Chondrocyte (in vitro differentiated cells): ENCODE measurements at regions not wholly inside any gene's neighbourhood (a gene's known extent, or its start where the extent isn't known, plus 50 kb on each side); places are given as distances from the start of the nearest gene placed in this dataset.
"Not testable (repeated sequence)": the region's sequence is repeated elsewhere in the genome, so short reads cannot be mapped to it uniquely, and the experiment has no call there.

ENCODE experiments used
- DNase-seq: peaks from one replicate; pipeline ENCODE4 v3.0.0; 2021; ENCODE audit warnings: mixed read lengths, low spot score
- H3K27ac Mint-ChIP-seq: one replicate; pipeline ENCODE4 v1.8.0; 2021; ENCODE audit warnings: mild to moderate bottlenecking, moderate library complexity, mixed read lengths; ENCODE audit not compliant: unreplicated experiment
- H3K27me3 Mint-ChIP-seq: 2 replicates; pipeline ENCODE4 v1.8.0; 2021; ENCODE audit warnings: low read depth, mixed read lengths
- H3K36me3 Mint-ChIP-seq: 2 replicates; pipeline ENCODE4 v1.8.0; 2021; ENCODE audit warnings: low read depth, mixed read lengths
- H3K4me1 Mint-ChIP-seq: 2 replicates; pipeline ENCODE4 v1.8.0; 2021; ENCODE audit warnings: low read depth, mild to moderate bottlenecking, mixed read lengths
- H3K4me3 Mint-ChIP-seq: one replicate; pipeline ENCODE4 v1.8.0; 2021; ENCODE audit warnings: mild to moderate bottlenecking, moderate library complexity, mixed read lengths; ENCODE audit not compliant: unreplicated experiment
- H3K9me3 Mint-ChIP-seq: 2 replicates; pipeline ENCODE4 v1.8.0; 2021; ENCODE audit warnings: low read depth, mixed read lengths
- CTCF ChIP-seq: fragments of 200-600 bp; sonication (generic); IDR thresholded peaks from 2 replicates; pipeline ENCODE4 v1.5.0; 2021; ENCODE audit warnings: antibody characterized with exemption, mild to moderate bottlenecking, moderate library complexity

- Mint-ChIP-seq H3K27me3 (no peaks in the 10 kb centered on the region), H3K4me1 (peaks cover 11% of the 10 kb centered on the region), H3K27ac (no peak overlapping the region), H3K4me3 (no peak overlapping the region), H3K36me3 (peaks cover 7% of the 10 kb centered on the region), H3K9me3 (peaks cover 15% of the 10 kb centered on the region)
- DNase-seq = no peak
- TF ChIP-seq CTCF = no peak
Measured at GRCh38 chr12:124214574-124214973, 80.3 kb upstream of the RFLNA start.

- Mint-ChIP-seq H3K36me3 (peaks cover 11% of the 10 kb centered on the region), H3K27ac (no peak overlapping the region), H3K9me3 (peaks cover 23% of the 10 kb centered on the region), H3K4me1 (peaks cover 11% of the 10 kb centered on the region), H3K27me3 (no peaks in the 10 kb centered on the region), H3K4me3 (no peak overlapping the region)
- TF ChIP-seq CTCF = no peak
- DNase-seq = no peak
Measured at GRCh38 chr12:124216966-124217365, 77.9 kb upstream of the RFLNA start.

GRCh38 chr12:124217508-124218242 lies 77.2 kb upstream of the RFLNA start:
- H3K36me3 Mint-ChIP-seq = peaks cover 11% of the 10 kb centered on the region
- peaks cover 23% of the 10 kb centered on the region for H3K9me3 Mint-ChIP-seq
- TF ChIP-seq CTCF = no peak
- no peak for DNase-seq
- peaks cover under 1% of the 10 kb centered on the region for H3K27me3 Mint-ChIP-seq
- H3K27ac Mint-ChIP-seq = no peak overlapping the region
- peak overlapping the region; percentile 51 for H3K4me3 Mint-ChIP-seq
- peaks cover 11% of the 10 kb centered on the region for H3K4me1 Mint-ChIP-seq

- H3K4me3 Mint-ChIP-seq = no peak overlapping the region
- H3K27ac Mint-ChIP-seq = no peak overlapping the region
- peaks cover 2% of the 10 kb centered on the region for H3K27me3 Mint-ChIP-seq
- H3K9me3 Mint-ChIP-seq = peaks cover 23% of the 10 kb centered on the region
- TF ChIP-seq CTCF = no peak
- DNase-seq = no peak
- H3K4me1 Mint-ChIP-seq = peaks cover 11% of the 10 kb centered on the region
- H3K36me3 Mint-ChIP-seq = peaks cover 11% of the 10 kb centered on the region
Measured at GRCh38 chr12:124218243-124218560, 76.7 kb upstream of the RFLNA start.

GRCh38 chr12:124218650-124219049 lies 76.2 kb upstream of the RFLNA start:
- peaks cover 19% of the 10 kb centered on the region for H3K9me3 Mint-ChIP-seq
- peaks cover 11% of the 10 kb centered on the region for H3K4me1 Mint-ChIP-seq
- H3K36me3 Mint-ChIP-seq = peaks cover 11% of the 10 kb centered on the region
- not testable (repeated sequence) for H3K27ac Mint-ChIP-seq, DNase-seq, H3K4me3 Mint-ChIP-seq, H3K27me3 Mint-ChIP-seq
